Activated T-helper 1 cell treated with anti-CD3 and anti-CD28 coated beads, Interleukin-12 subunit alpha, Interleukin-12 subunit beta, Interleukin-2, Interleukin-4 antibody, amounts not matched to agents 30 ng/mL and 10 ng/mL and 1 ng/mL, durations not matched to agents 14 hours and 24 hours and 36 hours (primary cell): ENCODE measurements at regions not wholly inside any gene's neighbourhood (a gene's known extent, or its start where the extent isn't known, plus 50 kb on each side); places are given as distances from the start of the nearest gene placed in this dataset.
"Not testable (repeated sequence)": the region's sequence is repeated elsewhere in the genome, so short reads cannot be mapped to it uniquely, and the experiment has no call there.

ENCODE experiments used
- DNase-seq: peaks from one replicate; pipeline ENCODE4 v3.0.0; 2021; ENCODE audit warnings: low spot score
- H3K27ac Mint-ChIP-seq: one replicate; pipeline ENCODE4 v1.8.0; 2021; ENCODE audit warnings: mild to moderate bottlenecking, mixed read lengths
- H3K27me3 Mint-ChIP-seq: one replicate; pipeline ENCODE4 v1.8.0; 2022; ENCODE audit warnings: mild to moderate bottlenecking, moderate library complexity, mixed read lengths; ENCODE audit not compliant: insufficient read depth
- H3K36me3 Mint-ChIP-seq: one replicate; pipeline ENCODE4 v1.8.0; 2021; ENCODE audit warnings: low read depth, mixed read lengths
- H3K4me1 Mint-ChIP-seq: one replicate; pipeline ENCODE4 v1.8.0; 2021; ENCODE audit warnings: low read depth, mixed read lengths
- H3K4me3 Mint-ChIP-seq: one replicate; pipeline ENCODE4 v1.8.0; 2021; ENCODE audit warnings: mild to moderate bottlenecking, moderate library complexity, mixed read lengths
- H3K9me3 Mint-ChIP-seq: one replicate; pipeline ENCODE4 v1.8.0; 2021; ENCODE audit warnings: mixed read lengths
- intact Hi-C: fragments of 100-400 bp; cut with micrococcal nuclease; formaldehyde crosslinking; loops from one replicate; pipeline ENCODE4 v1.15.1; 2024

GRCh38 chr1:192453360-192453992 is 122.1 kb upstream of the RGS1 start:
- Mint-ChIP-seq H3K27ac (no peak overlapping the region), H3K4me3 (no peak overlapping the region), H3K9me3 (no peaks in the 10 kb centered on the region), H3K4me1 (no peaks in the 10 kb centered on the region), H3K36me3 (no peaks in the 10 kb centered on the region), H3K27me3 (peaks cover 4% of the 10 kb centered on the region)
- intact Hi-C loops = no loop called here
- no peak for DNase-seq

- Mint-ChIP-seq H3K4me3 (no peak overlapping the region), H3K27ac (no peak overlapping the region), H3K9me3 (no peaks in the 10 kb centered on the region), H3K27me3 (peaks cover 13% of the 10 kb centered on the region), H3K36me3 (no peaks in the 10 kb centered on the region), H3K4me1 (no peaks in the 10 kb centered on the region)
- DNase-seq = no peak
- intact Hi-C loops = no loop called here
Observed at GRCh38 chr1:192459467-192459866, 116.1 kb upstream of the RGS1 start.

GRCh38 chr1:192461684-192462083 is 113.9 kb upstream of the RGS1 start:
- H3K27me3 Mint-ChIP-seq = peaks cover 19% of the 10 kb centered on the region
- H3K4me1 Mint-ChIP-seq = no peaks in the 10 kb centered on the region
- intact Hi-C loops = no loop called here

GRCh38 chr1:192462616-192463015 is 113.0 kb upstream of the RGS1 start:
- Mint-ChIP-seq H3K27me3 (peaks cover 23% of the 10 kb centered on the region), H3K4me3 (no peak overlapping the region), H3K9me3 (no peaks in the 10 kb centered on the region), H3K36me3 (no peaks in the 10 kb centered on the region), H3K4me1 (no peaks in the 10 kb centered on the region), H3K27ac (no peak overlapping the region)
- intact Hi-C loops = no loop called here
- DNase-seq = no peak

More at GRCh38 chr1:192461684-192462083, 113.9 kb upstream of the RGS1 start:
- Mint-ChIP-seq H3K27ac (no peak overlapping the region), H3K36me3 (no peaks in the 10 kb centered on the region), H3K4me3 (no peak overlapping the region), H3K9me3 (no peaks in the 10 kb centered on the region)
- DNase-seq = no peak

- Mint-ChIP-seq H3K9me3 (no peaks in the 10 kb centered on the region), H3K4me3 (no peak overlapping the region), H3K27me3 (peaks cover 23% of the 10 kb centered on the region), H3K27ac (no peak overlapping the region), H3K4me1 (no peaks in the 10 kb centered on the region), H3K36me3 (no peaks in the 10 kb centered on the region)
- DNase-seq = no peak
- intact Hi-C loops = no loop called here
Observed at GRCh38 chr1:192463661-192464060, 111.9 kb upstream of the RGS1 start.

DNA sequence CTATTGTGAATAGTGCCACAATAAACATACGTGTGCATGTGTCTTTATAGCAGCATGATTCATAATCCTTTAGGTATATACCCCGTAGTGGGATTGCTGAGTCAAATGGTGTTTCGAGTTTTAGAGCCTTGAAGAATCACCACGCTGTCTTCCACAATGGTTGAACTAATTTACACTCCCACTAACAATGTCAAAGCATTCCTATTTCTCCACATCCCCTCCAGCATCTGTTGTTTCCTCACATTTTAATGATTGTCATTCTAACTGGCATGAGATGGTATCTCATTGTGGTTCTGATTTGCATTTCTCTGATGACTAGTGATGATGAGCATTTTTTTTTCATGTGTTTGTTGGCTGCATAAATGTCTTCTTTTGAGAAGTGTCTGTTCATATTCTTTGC is 110.4 kb upstream of the RGS1 start:
- H3K27ac Mint-ChIP-seq, H3K4me1 Mint-ChIP-seq, H3K36me3 Mint-ChIP-seq, H3K4me3 Mint-ChIP-seq, DNase-seq, intact Hi-C loops, H3K9me3 Mint-ChIP-seq: not testable (repeated sequence)
- H3K27me3 Mint-ChIP-seq = peaks cover 29% of the 10 kb centered on the region

DNA sequence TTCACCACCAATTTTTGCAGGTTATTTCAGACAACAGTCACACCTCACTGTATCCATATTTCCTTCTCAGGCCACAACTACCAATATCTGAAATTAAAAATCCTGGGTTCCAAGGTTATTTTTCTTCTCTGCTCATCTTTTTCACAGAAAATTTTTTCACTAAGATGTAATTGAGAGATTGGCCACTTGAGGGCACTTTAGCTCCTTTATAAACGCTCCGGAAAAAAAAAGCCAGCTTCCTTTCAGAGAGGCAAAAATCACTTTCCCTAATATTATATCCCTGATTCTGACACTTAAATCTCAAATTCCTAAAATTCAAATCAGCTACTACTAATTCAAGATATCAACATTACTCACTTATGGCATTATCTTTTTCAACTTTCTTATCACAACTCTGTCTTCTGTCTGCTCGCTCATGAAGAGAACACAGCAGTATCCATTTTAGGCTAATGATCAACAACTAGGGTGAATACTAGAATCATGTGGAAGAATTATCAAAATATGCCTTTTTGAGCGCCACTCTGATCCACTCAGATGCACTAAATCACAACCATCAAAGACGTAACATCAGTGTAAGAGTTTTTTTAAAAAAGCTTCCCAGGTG is 101.4 kb upstream of the RGS1 start:
- intact Hi-C loops = loop anchor here (1.0 to 10.0 kb wide), 7 partner anchors 135 to 1821 kb away; partner anchors contain the start of genes CDC73, GLRX2 and RGS2
- Mint-ChIP-seq H3K36me3 (no peaks in the 10 kb centered on the region), H3K4me1 (no peaks in the 10 kb centered on the region), H3K27me3 (peaks cover 10% of the 10 kb centered on the region), H3K27ac (no peak overlapping the region), H3K9me3 (no peaks in the 10 kb centered on the region), H3K4me3 (no peak overlapping the region)
- no peak for DNase-seq

DNA sequence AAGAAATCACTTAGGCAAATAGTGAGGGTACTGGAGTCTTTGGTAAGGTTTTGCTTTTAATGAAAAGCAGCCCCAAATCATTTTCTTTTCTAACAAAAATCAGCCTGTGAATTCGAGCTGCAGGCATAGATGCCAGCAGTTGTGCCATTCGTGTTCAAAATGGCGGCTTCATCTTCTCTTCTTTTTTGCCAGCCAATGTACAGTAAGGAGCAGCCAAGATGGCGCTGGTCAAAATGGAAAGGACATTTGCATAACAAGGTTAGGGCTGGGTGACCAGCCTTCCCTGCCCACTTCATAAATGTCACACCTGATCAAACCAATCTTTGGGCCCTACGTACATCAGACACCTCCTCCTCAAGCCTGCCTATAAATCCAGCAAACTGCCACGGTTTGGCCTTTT is 100.2 kb upstream of the RGS1 start:
- intact Hi-C loops = loop anchor here (2.0 to 10.0 kb wide), 2 partner anchors 333 to 1819 kb away; partner anchors contain the start of gene RGS2
- no peaks in the 10 kb centered on the region for H3K4me1 Mint-ChIP-seq
- no peak overlapping the region for H3K27ac Mint-ChIP-seq
- no peaks in the 10 kb centered on the region for H3K36me3 Mint-ChIP-seq
- H3K4me3 Mint-ChIP-seq = no peak overlapping the region
- H3K9me3 Mint-ChIP-seq = no peaks in the 10 kb centered on the region
- DNase-seq = no peak
- peaks cover 12% of the 10 kb centered on the region for H3K27me3 Mint-ChIP-seq

- Mint-ChIP-seq H3K36me3 (no peaks in the 10 kb centered on the region), H3K27ac (no peak overlapping the region), H3K9me3 (no peaks in the 10 kb centered on the region), H3K4me3 (no peak overlapping the region), H3K4me1 (no peaks in the 10 kb centered on the region), H3K27me3 (peaks cover 12% of the 10 kb centered on the region)
- intact Hi-C loops = loop anchor here (2.0 to 10.0 kb wide), 4 partner anchors 41 to 1819 kb away; partner anchors contain the start of gene RGS2
- DNase-seq = no peak
Observed at GRCh38 chr1:192475970-192476369, 99.6 kb upstream of the RGS1 start.

- no peak overlapping the region for H3K4me3 Mint-ChIP-seq
- DNase-seq = no peak
- H3K27ac Mint-ChIP-seq = no peak overlapping the region
- H3K4me1 Mint-ChIP-seq = no peaks in the 10 kb centered on the region
- intact Hi-C loops = loop anchor here (1.0 to 10.0 kb wide), 5 partner anchors 40 to 1818 kb away; no protein-coding TSS in a partner anchor
- H3K36me3 Mint-ChIP-seq = no peaks in the 10 kb centered on the region
- peaks cover 12% of the 10 kb centered on the region for H3K27me3 Mint-ChIP-seq
- H3K9me3 Mint-ChIP-seq = no peaks in the 10 kb centered on the region
Observed at GRCh38 chr1:192476802-192477298, 98.7 kb upstream of the RGS1 start.

DNA sequence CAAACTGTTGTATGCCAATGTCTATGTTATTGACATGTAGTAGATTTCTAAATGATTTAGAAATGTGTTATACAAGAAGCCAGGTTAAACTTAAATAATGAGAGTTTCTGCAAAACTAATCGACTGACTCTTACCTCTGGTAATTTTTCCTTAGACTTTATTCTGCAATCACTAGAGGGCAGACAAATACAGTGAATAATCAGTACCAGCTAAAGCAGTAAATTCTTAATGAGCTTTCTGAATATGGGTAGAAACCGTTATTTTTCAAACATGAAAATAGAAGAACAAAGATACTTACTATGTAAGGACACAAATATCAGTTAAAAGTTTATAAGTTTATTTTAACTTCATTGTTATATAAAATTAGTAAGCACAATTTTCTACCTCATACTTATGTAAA is 97.9 kb upstream of the RGS1 start:
- intact Hi-C loops = loop anchor here (1.0 to 10.0 kb wide), 5 partner anchors 39 to 1817 kb away; no protein-coding TSS in a partner anchor
- H3K4me3 Mint-ChIP-seq = no peak overlapping the region
- H3K36me3 Mint-ChIP-seq = no peaks in the 10 kb centered on the region

GRCh38 chr1:192485692-192486436 is 89.7 kb upstream of the RGS1 start:
- Mint-ChIP-seq H3K27ac (no peak overlapping the region), H3K4me3 (no peak overlapping the region), H3K9me3 (no peaks in the 10 kb centered on the region), H3K4me1 (no peaks in the 10 kb centered on the region), H3K27me3 (peaks cover 2% of the 10 kb centered on the region), H3K36me3 (no peaks in the 10 kb centered on the region)
- intact Hi-C loops = no loop called here
- no peak for DNase-seq

More for the DNA sequence above, 97.9 kb upstream of the RGS1 start:
- Mint-ChIP-seq H3K27ac (no peak overlapping the region), H3K9me3 (no peaks in the 10 kb centered on the region), H3K4me1 (no peaks in the 10 kb centered on the region), H3K27me3 (peaks cover 12% of the 10 kb centered on the region)
- DNase-seq = no peak

GRCh38 chr1:192488058-192488457 is 87.5 kb upstream of the RGS1 start:
- Mint-ChIP-seq H3K9me3 (no peaks in the 10 kb centered on the region), H3K27ac (no peak overlapping the region), H3K4me3 (no peak overlapping the region), H3K4me1 (no peaks in the 10 kb centered on the region), H3K27me3 (peaks cover 2% of the 10 kb centered on the region), H3K36me3 (no peaks in the 10 kb centered on the region)
- no peak for DNase-seq
- intact Hi-C loops = no loop called here
